Fibroblast of villous mesenchyme (primary cell): ENCODE measurements at regions not wholly inside any gene's neighbourhood (a gene's known extent, or its start where the extent isn't known, plus 50 kb on each side); places are given as distances from the start of the nearest gene placed in this dataset.

ENCODE experiments used
- DNase-seq: peaks from one replicate; pipeline ENCODE4 v3.0.0-alpha.2; 2010; ENCODE audit warnings: low read depth
- H3K4me3 ChIP-seq: 2 replicates; pipeline ENCODE4 v1.5.1; 2011; ENCODE audit warnings: low read depth, mild to moderate bottlenecking, low read length
- TF ChIP-seq, protein P1 (sequence below): IDR thresholded peaks from 2 replicates; pipeline ENCODE4 v1.5.1; 2012; ENCODE audit warnings: low read depth, mild to moderate bottlenecking, low read length; ENCODE audit not compliant: insufficient read depth

DNA sequence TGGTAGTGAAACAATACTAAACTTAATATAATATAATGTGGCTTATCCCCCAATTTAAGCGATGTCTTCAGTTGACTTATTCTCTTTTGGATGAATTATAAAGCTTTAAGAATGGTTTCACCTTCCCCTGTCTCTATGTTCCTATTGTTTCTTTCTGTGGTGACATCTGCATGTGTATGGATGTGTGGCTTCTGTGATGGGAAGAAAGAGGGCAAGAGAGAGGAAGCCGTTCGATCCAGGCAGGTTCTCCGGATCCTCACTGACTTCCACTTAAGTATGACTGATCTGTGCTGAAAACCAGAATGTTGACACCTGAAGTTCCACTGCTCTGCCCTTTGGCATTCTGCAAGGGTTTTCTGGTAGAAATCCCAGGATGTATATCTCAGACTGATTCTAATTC lies 1150.8 kb downstream of the STPG2 start:
- DNase-seq = no peak
- no peak overlapping the region for H3K4me3 ChIP-seq
- TF ChIP-seq, protein P1, sequence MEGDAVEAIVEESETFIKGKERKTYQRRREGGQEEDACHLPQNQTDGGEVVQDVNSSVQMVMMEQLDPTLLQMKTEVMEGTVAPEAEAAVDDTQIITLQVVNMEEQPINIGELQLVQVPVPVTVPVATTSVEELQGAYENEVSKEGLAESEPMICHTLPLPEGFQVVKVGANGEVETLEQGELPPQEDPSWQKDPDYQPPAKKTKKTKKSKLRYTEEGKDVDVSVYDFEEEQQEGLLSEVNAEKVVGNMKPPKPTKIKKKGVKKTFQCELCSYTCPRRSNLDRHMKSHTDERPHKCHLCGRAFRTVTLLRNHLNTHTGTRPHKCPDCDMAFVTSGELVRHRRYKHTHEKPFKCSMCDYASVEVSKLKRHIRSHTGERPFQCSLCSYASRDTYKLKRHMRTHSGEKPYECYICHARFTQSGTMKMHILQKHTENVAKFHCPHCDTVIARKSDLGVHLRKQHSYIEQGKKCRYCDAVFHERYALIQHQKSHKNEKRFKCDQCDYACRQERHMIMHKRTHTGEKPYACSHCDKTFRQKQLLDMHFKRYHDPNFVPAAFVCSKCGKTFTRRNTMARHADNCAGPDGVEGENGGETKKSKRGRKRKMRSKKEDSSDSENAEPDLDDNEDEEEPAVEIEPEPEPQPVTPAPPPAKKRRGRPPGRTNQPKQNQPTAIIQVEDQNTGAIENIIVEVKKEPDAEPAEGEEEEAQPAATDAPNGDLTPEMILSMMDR = no peak

DNA sequence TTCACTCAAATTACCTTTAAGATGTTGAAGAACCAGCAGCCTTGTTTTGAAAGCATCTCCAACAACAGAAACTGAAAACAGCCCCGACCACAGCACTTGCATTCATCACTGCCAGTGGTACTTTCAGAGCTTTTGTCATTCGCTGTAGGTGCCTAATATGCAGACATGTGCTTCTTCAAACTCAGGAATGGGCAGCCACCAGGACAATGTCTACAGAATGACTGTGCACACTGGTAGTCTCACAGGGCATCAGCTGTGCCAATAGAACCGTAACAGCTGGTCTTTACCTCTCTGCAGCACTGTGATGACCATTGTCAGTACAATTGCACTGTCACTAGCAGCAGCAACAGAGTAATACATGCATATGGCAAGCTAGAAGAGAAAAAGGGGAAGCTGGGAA lies 1149.7 kb downstream of the STPG2 start:
- no peak for DNase-seq
- H3K4me3 ChIP-seq = no peak overlapping the region
- TF ChIP-seq, protein P1 = no peak

DNA sequence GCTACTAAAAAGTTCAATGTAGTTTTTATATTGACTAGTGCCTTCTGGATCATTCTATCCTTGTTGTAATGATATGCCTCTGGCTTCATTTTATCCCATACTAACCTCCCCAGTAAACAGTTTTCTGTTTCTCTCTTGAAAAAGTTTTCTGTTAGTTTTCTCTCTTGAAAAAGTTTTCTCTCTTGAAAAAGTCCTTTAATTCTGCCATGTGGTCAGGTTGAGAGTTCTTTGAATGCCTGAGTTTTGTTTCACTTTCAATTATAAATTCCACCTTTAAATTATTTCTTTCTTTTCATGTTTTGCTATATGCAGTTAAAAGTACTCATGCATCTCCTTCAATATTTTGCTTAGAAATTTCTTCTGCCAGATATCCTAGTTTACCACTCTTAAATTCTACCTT lies 1139.6 kb downstream of the STPG2 start:
- DNase-seq = no peak
- TF ChIP-seq, protein P1 = no peak
- H3K4me3 ChIP-seq = no peak overlapping the region

DNA sequence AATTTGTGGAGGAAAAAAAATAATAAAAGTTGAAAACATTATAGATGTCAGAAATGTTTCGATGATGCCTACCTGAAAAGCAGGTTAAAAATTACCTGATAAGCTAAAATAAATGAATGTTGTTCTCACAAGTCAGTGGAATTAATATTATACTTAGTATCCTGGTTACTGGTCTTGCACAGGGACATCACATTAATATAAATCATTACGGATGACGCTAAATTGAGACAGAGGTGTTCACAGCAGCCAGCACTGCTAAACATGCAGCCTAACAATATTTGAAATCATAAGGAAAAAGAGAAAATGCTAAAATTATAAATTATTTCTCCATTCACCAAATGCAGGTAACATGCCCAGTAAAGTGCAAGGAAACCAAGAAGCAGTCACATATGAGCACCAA lies 1130.0 kb downstream of the STPG2 start:
- H3K4me3 ChIP-seq = no peak overlapping the region
- TF ChIP-seq, protein P1 = no peak
- DNase-seq = no peak

DNA sequence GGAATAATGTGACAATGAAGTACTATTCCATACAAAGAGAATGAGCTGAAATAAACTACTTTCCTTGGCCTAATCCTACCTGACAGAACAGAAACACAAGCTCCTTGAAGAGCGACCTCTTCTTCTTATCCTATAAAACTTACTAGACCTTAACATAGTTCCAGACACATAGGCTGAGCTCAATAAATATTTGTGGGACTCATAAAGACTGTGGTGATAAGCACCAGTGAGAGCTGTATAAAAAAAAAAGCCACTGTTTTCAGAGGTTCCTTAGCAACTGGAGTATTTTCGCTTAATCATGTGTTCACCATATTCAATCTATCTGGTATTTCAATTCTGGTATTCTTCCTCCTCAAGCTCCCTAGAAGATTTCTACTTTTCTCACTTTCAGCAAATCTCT lies 1129.6 kb downstream of the STPG2 start:
- no peak for DNase-seq
- no peak overlapping the region for H3K4me3 ChIP-seq
- TF ChIP-seq, protein P1 = no peak

DNA sequence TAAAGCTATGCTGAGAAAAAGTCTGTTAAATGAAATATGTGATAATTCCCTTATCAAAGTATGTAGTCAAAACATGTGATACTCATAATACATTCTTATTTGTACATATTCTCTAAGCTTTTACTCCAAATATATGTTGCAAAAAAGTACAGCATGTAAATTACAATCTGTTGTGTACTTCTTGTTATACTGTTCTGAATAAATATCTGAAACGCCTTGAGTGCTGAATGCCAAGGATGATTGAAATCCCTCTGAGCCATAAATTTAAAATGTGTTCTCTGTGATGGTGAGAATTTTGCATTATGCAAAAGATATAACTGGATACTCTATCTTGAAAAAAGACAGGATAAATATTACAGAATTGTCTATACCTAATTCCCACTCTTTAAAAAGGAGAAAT lies 1128.0 kb downstream of the STPG2 start:
- H3K4me3 ChIP-seq = no peak overlapping the region
- TF ChIP-seq, protein P1 = no peak
- DNase-seq = no peak

DNA sequence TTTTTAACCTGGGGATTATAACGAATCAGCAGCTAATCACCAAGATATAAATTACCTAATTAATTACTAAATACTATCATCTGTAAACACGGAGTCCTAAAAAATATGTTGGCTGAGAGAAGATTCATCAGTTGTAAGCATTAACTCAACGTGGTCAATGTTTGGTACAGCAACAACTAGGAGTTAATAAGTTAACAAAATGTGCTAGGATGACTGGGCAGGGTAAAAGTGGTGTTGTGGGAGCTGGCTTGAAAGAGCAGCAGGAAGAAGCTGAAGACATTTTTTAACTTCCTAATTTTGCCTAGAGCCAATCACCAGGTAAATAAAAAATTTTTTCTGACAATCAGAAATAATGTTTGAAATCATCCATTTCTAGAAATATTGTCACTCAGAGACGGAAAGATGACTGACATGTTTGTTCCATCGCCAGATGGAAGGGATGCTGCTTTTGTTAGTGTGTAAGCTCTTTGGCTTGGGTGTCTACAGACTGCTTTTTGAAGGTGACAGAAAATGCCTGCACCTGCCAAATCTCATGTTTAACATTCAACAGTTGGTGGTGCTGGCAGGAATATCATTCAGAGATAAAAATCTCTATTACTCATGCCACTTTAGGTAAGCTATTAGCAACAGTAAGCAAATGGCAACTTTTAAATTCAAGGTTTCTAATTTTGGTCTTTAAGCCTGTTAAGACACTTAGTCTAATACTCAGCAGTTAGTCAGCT lies 1126.9 kb downstream of the STPG2 start:
- TF ChIP-seq, protein P1 = no peak
- no peak for DNase-seq
- H3K4me3 ChIP-seq = no peak overlapping the region
